Activated CD8-positive, alpha-beta memory T cell treated with anti-CD3 and anti-CD28 coated beads for 36 hours (primary cell): ENCODE measurements at regions not wholly inside any gene's neighbourhood (a gene's known extent, or its start where the extent isn't known, plus 50 kb on each side); places are given as distances from the start of the nearest gene placed in this dataset.

Experiments
- CTCF ChIA-PET: fragments of 350-600 bp; sonication (Branson Sonifier 250); formaldehyde crosslinking; loops from one replicate; lab custom pipeline; 2021; ENCODE audit warnings: antibody characterized with exemption; lab: Charles Lee
- POLR2A ChIA-PET: fragments of 350-600 bp; sonication (Branson Sonifier 250); formaldehyde crosslinking; loops from one replicate; lab custom pipeline; 2021; ENCODE audit warnings: antibody characterized with exemption; lab: Charles Lee

GRCh38 chr11:27968461-27968860, 139.5 kb downstream of the KIF18A start:
- ChIA-PET CTCF (no interaction called here), POLR2A (no interaction called here)

- ChIA-PET POLR2A (no interaction called here), CTCF (no interaction called here)
These were observed 142.4 kb downstream of the KIF18A start for GRCh38 chr11:27965559-27965958.

- ChIA-PET CTCF (no interaction called here), POLR2A (no interaction called here)
These were observed 144.6 kb downstream of the KIF18A start for GRCh38 chr11:27963370-27963769.

- CTCF ChIA-PET: no interaction called here
- POLR2A ChIA-PET: no interaction called here
These were observed 157.8 kb downstream of the KIF18A start for GRCh38 chr11:27949951-27950738.

GRCh38 chr11:27945348-27945747, 162.6 kb downstream of the KIF18A start:
- ChIA-PET POLR2A (no interaction called here), CTCF (no interaction called here)

- CTCF ChIA-PET: no interaction called here
- POLR2A ChIA-PET: no interaction called here
These were observed 169.9 kb downstream of the KIF18A start for GRCh38 chr11:27938011-27938410.

- ChIA-PET CTCF (no interaction called here), POLR2A (no interaction called here)
These were observed 173.2 kb downstream of the KIF18A start for GRCh38 chr11:27934830-27935145.

- CTCF ChIA-PET: no interaction called here
These were observed 173.7 kb downstream of the KIF18A start for GRCh38 chr11:27933992-27934829.

GRCh38 chr11:27931770-27932169, 176.2 kb downstream of the KIF18A start:
- ChIA-PET POLR2A (no interaction called here), CTCF (no interaction called here)

More at GRCh38 chr11:27933992-27934829, 173.7 kb downstream of the KIF18A start:
- POLR2A ChIA-PET: no interaction called here

GRCh38 chr11:27930946-27931345, 177.0 kb downstream of the KIF18A start:
- ChIA-PET POLR2A (no interaction called here), CTCF (no interaction called here)

GRCh38 chr11:27928809-27929208, 179.1 kb downstream of the KIF18A start:
- ChIA-PET CTCF (no interaction called here), POLR2A (no interaction called here)

GRCh38 chr11:27926981-27927481, 180.9 kb downstream of the KIF18A start:
- ChIA-PET POLR2A (no interaction called here), CTCF (no interaction called here)

GRCh38 chr11:27926486-27926885, 181.5 kb downstream of the KIF18A start:
- POLR2A ChIA-PET: no interaction called here
- CTCF ChIA-PET: no interaction called here

- ChIA-PET CTCF (no interaction called here), POLR2A (no interaction called here)
These were observed 186.5 kb downstream of the KIF18A start for GRCh38 chr11:27921472-27921871.

GRCh38 chr11:27916541-27917100, 191.3 kb downstream of the KIF18A start:
- CTCF ChIA-PET: no interaction called here
- POLR2A ChIA-PET: no interaction called here

GRCh38 chr11:27914080-27914479, 193.9 kb downstream of the KIF18A start:
- ChIA-PET POLR2A (no interaction called here), CTCF (no interaction called here)

GRCh38 chr11:27913650-27914049, 194.3 kb downstream of the KIF18A start:
- ChIA-PET CTCF (no interaction called here), POLR2A (no interaction called here)

- POLR2A ChIA-PET: no interaction called here
- CTCF ChIA-PET: no interaction called here
These were observed 195.0 kb downstream of the KIF18A start for GRCh38 chr11:27912916-27913315.

GRCh38 chr11:27910186-27910931, 197.6 kb downstream of the KIF18A start:
- ChIA-PET CTCF (no interaction called here), POLR2A (no interaction called here)

- CTCF ChIA-PET: no interaction called here
- POLR2A ChIA-PET: no interaction called here
These were observed 198.6 kb downstream of the KIF18A start for GRCh38 chr11:27909386-27909785.
